Caco-2 (cell line): ENCODE measurements at regions not wholly inside any gene's neighbourhood (a gene's known extent, or its start where the extent isn't known, plus 50 kb on each side); places are given as distances from the start of the nearest gene placed in this dataset.

Experiments
- BruUV-seq: library from RNA; stranded (reverse); fragments of 400-500 nt; replicated peaks from 2 replicates; lab custom pipeline; 2021; lab: Mats Ljungman, UMichigan
- CTCF ChIA-PET: fragments of 300-600 bp; sonication (Branson Sonifier 250); formaldehyde crosslinking; loops from one replicate; lab custom pipeline; 2022; ENCODE audit warnings: antibody characterized with exemption; lab: Charles Lee
- POLR2A ChIA-PET: fragments of 300-600 bp; sonication (Branson Sonifier 250); formaldehyde crosslinking; loops from one replicate; lab custom pipeline; 2022; ENCODE audit warnings: antibody characterized with exemption; lab: Charles Lee
- DNase-seq, 2 experiments: peaks; one replicate each; pipeline versions ENCODE4 v3.0.0 to v3.0.0-alpha.2; 2020 to 2022
- H3K27me3 ChIP-seq: replicated peaks from 2 replicates; pipeline ENCODE4 v1.6.0; 2011; ENCODE audit warnings: low read length; ENCODE audit not compliant: control insufficient read depth, insufficient read depth
- H3K36me3 ChIP-seq: 2 replicates; pipeline ENCODE4 v1.5.1; 2011; ENCODE audit warnings: low read length; ENCODE audit not compliant: control insufficient read depth, insufficient read depth
- H3K4me1 ChIP-seq: fragments of 250-450 bp; sonication (Bioruptor Pico); 2 replicates; pipeline ENCODE4 v1.5.1; 2020; ENCODE audit warnings: mild to moderate bottlenecking
- H3K4me3 ChIP-seq: 2 replicates; pipeline ENCODE4 v1.5.1; 2011; ENCODE audit warnings: low read depth, mild to moderate bottlenecking, control low read depth, low read length
- H3K9me3 ChIP-seq: fragments of 250-450 bp; sonication (Bioruptor Pico); 2 replicates; pipeline ENCODE4 v1.5.1; 2020; ENCODE audit warnings: mild to moderate bottlenecking, moderate library complexity
- H3K27ac Mint-ChIP-seq: one replicate; pipeline ENCODE4 v1.8.0; 2022; ENCODE audit warnings: mixed read lengths; ENCODE audit not compliant: unreplicated experiment
- H3K27me3 Mint-ChIP-seq: one replicate; pipeline ENCODE4 v1.8.0; 2022; ENCODE audit warnings: mixed read lengths; ENCODE audit not compliant: insufficient read depth, unreplicated experiment
- H3K36me3 Mint-ChIP-seq: one replicate; pipeline ENCODE4 v1.8.0; 2022; ENCODE audit warnings: mild to moderate bottlenecking, mixed read lengths; ENCODE audit not compliant: insufficient read depth, unreplicated experiment
- H3K4me1 Mint-ChIP-seq: one replicate; pipeline ENCODE4 v1.8.0; 2022; ENCODE audit warnings: low read depth, mixed read lengths; ENCODE audit not compliant: unreplicated experiment
- H3K4me3 Mint-ChIP-seq: one replicate; pipeline ENCODE4 v1.8.0; 2022; ENCODE audit warnings: mild to moderate bottlenecking, moderate library complexity, mixed read lengths; ENCODE audit not compliant: unreplicated experiment
- H3K9me3 Mint-ChIP-seq: one replicate; pipeline ENCODE4 v1.8.0; 2022; ENCODE audit warnings: mixed read lengths; ENCODE audit not compliant: unreplicated experiment
- CTCF ChIP-seq, 2 experiments: fragments of 200-600 bp in 1 of 2; IDR thresholded peaks; 1 replicate in 1 of 2; 2 replicates in 1 of 2; pipeline versions ENCODE4 v1.5.1 to v1.8.0; 2011 to 2022; ENCODE audit warnings: antibody characterized with exemption in 1 of 2, control low read depth in 1 of 2, inconsistent platforms in 1 of 2, low read depth in 1 of 2, low read length in 1 of 2, mild to moderate bottlenecking in 1 of 2, moderate library complexity in 1 of 2; ENCODE audit not compliant: insufficient read depth in 1 of 2, severe bottlenecking in 1 of 2, unreplicated experiment in 1 of 2
- intact Hi-C: fragments of 100-400 bp; cut with micrococcal nuclease; formaldehyde crosslinking; loops from one replicate; pipeline ENCODE4 v1.10.0; 2022; ENCODE audit not compliant: unreplicated experiment

GRCh38 chr12:118813778-118814357, 167.5 kb upstream of the SRRM4 start:
- Histone ChIP-seq H3K4me3 (no peak overlapping the region), H3K36me3 (no peaks in the 10 kb centered on the region), H3K27me3 (no peaks in the 10 kb centered on the region; the same call in 1 of the 2 replicates), H3K9me3 (no peaks in the 10 kb centered on the region), H3K4me1 (no peaks in the 10 kb centered on the region)
- no peaks in the 10 kb centered on the region for H3K9me3 Mint-ChIP-seq
- H3K4me1 Mint-ChIP-seq = no peaks in the 10 kb centered on the region
- H3K36me3 Mint-ChIP-seq = peaks cover 4% of the 10 kb centered on the region
- CTCF ChIA-PET = no interaction called here
- BruUV-seq = no TSS peak
- no peak overlapping the region for H3K27ac Mint-ChIP-seq
- no peak for TF ChIP-seq CTCF (IDR thresholded peaks at IDR 0.05; ENCODE audit: insufficient read depth in 1 of 2, low read depth in 1 of 2, low read length in 1 of 2, severe bottlenecking in 1 of 2, unreplicated experiment in 1 of 2)
- peaks cover 6% of the 10 kb centered on the region for H3K27me3 Mint-ChIP-seq
- no peak overlapping the region for H3K4me3 Mint-ChIP-seq
- POLR2A ChIA-PET = no interaction called here
- intact Hi-C loops = no loop called here
- no peak for DNase-seq

GRCh38 chr12:118816296-118816695, 165.0 kb upstream of the SRRM4 start:
- no peaks in the 10 kb centered on the region for H3K9me3 ChIP-seq
- peaks cover 4% of the 10 kb centered on the region for H3K36me3 Mint-ChIP-seq
- CTCF ChIA-PET = no interaction called here

GRCh38 chr12:118821386-118821925, 159.9 kb upstream of the SRRM4 start:
- Mint-ChIP-seq H3K36me3 (peaks cover 4% of the 10 kb centered on the region), H3K9me3 (peaks cover 10% of the 10 kb centered on the region), H3K4me1 (no peaks in the 10 kb centered on the region), H3K27me3 (peaks cover 4% of the 10 kb centered on the region), H3K27ac (no peak overlapping the region), H3K4me3 (no peak overlapping the region)
- ChIA-PET CTCF (no interaction called here), POLR2A (no interaction called here)
- intact Hi-C loops = no loop called here
- Histone ChIP-seq H3K27me3 (no peaks in the 10 kb centered on the region), H3K4me1 (no peaks in the 10 kb centered on the region), H3K36me3 (no peaks in the 10 kb centered on the region), H3K9me3 (no peaks in the 10 kb centered on the region), H3K4me3 (no peak overlapping the region)
- TF ChIP-seq CTCF (IDR thresholded peaks at IDR 0.05; ENCODE audit: insufficient read depth in 1 of 2, low read depth in 1 of 2, low read length in 1 of 2, severe bottlenecking in 1 of 2, unreplicated experiment in 1 of 2) = peak in 1 of 2 experiments; percentile 14
- BruUV-seq = no TSS peak
- DNase-seq = no peak

More at GRCh38 chr12:118816296-118816695, 165.0 kb upstream of the SRRM4 start:
- H3K27ac Mint-ChIP-seq = no peak overlapping the region
- DNase-seq = no peak
- Histone ChIP-seq H3K36me3 (no peaks in the 10 kb centered on the region), H3K4me3 (no peak overlapping the region), H3K4me1 (no peaks in the 10 kb centered on the region), H3K27me3 (no peaks in the 10 kb centered on the region; the same call in 1 of the 2 replicates)
- BruUV-seq = no TSS peak
- intact Hi-C loops = no loop called here
- peaks cover 3% of the 10 kb centered on the region for H3K27me3 Mint-ChIP-seq
- POLR2A ChIA-PET = no interaction called here
- no peaks in the 10 kb centered on the region for H3K9me3 Mint-ChIP-seq
- TF ChIP-seq CTCF (IDR thresholded peaks at IDR 0.05; ENCODE audit: insufficient read depth in 1 of 2, low read depth in 1 of 2, low read length in 1 of 2, severe bottlenecking in 1 of 2, unreplicated experiment in 1 of 2) = no peak
- H3K4me3 Mint-ChIP-seq = no peak overlapping the region
- no peaks in the 10 kb centered on the region for H3K4me1 Mint-ChIP-seq
